ENCODE measurements at regions not wholly inside any gene's neighbourhood (a gene's known extent, or its start where the extent isn't known, plus 50 kb on each side); places are given as distances from the start of the nearest gene placed in this dataset.

DNA sequence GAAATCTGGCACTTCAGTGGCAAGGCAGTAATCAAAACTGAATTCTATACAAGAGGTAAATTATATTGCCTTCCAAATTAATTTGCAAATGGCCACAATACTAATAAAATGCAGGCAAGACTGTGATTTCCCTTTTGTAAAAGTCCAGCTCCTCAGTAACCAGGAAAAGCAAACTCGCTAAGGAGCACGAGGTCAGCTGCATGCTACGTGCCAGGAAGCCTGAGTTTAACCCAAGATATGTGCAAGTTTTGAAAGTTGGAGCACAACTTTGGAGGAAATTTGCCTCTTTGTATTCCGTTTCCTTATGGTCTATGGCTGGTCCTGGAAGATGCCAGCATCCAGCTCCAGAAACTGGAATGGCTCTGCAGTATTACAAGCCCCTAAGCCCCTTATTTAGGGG, 226.8 kb upstream of the DYNLRB2 start:
- Histone ChIP-seq H2AFZ (no peak overlapping the region), H3K27ac (no peak overlapping the region), H3K4me3 (no peak overlapping the region), H3K27me3 (ENCODE audit: insufficient read depth, low read depth) (peaks cover 59% of the 10 kb centered on the region), H3K36me3 (ENCODE audit: low read depth) (no peaks in the 10 kb centered on the region), H3K9me3 (ENCODE audit: insufficient read depth, low read depth) (no peaks in the 10 kb centered on the region), H3K9me2 (ENCODE audit: insufficient read depth) (no peaks in the 10 kb centered on the region), H3F3A (ENCODE audit: insufficient read depth, low read depth) (no peaks in the 10 kb centered on the region), H4K20me1 (ENCODE audit: insufficient read depth) (no peaks in the 10 kb centered on the region), H3K79me2 (ENCODE audit: low read depth) (no peaks in the 10 kb centered on the region), H3K4me2 (no peak overlapping the region), H3K4me1 (replicated peaks; ENCODE audit: insufficient read depth) (no peaks in the 10 kb centered on the region)
- no TSS peak for BruUV-seq (replicated peaks)
- intact Hi-C loops (cut with micrococcal nuclease; ENCODE audit: unreplicated experiment) = no loop called here
- ChIA-PET POLR2A (ENCODE audit: unreplicated experiment) (no interaction called here), CTCF (interaction anchor here (0.5 kb wide), 1 partner anchor 603 kb away, joined by 8 read pairs; no protein-coding TSS in a partner anchor)
- TF ChIP-seq EZH2 (IDR thresholded peaks at IDR 0.05; ENCODE audit: low read depth) = no peak
- TF ChIP-seq, protein P1, sequence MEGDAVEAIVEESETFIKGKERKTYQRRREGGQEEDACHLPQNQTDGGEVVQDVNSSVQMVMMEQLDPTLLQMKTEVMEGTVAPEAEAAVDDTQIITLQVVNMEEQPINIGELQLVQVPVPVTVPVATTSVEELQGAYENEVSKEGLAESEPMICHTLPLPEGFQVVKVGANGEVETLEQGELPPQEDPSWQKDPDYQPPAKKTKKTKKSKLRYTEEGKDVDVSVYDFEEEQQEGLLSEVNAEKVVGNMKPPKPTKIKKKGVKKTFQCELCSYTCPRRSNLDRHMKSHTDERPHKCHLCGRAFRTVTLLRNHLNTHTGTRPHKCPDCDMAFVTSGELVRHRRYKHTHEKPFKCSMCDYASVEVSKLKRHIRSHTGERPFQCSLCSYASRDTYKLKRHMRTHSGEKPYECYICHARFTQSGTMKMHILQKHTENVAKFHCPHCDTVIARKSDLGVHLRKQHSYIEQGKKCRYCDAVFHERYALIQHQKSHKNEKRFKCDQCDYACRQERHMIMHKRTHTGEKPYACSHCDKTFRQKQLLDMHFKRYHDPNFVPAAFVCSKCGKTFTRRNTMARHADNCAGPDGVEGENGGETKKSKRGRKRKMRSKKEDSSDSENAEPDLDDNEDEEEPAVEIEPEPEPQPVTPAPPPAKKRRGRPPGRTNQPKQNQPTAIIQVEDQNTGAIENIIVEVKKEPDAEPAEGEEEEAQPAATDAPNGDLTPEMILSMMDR (conservative IDR thresholded peaks at IDR 0.05) = no peak
- no peak for DNase-seq

DNA sequence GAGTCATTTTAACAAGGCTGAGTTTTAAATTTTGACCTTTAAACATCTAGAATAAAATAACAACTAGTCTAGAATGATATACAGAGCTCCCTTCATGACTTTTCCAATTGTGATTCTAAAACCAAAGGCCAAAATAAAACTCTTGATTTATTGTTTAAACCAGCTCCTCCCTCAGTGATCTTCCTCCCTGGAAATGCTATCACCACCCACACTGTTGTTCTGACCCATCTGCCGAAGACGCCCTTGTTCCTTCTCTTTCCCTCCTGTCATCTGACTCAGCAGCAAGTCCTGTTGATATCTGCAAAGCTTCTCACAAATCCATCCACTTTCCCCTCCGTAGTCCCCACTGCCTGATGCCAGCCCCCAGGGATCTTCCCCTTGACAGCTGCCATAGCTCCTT, 231.6 kb upstream of the DYNLRB2 start:
- Histone ChIP-seq H2AFZ (no peak overlapping the region), H4K20me1 (ENCODE audit: insufficient read depth) (no peaks in the 10 kb centered on the region), H3F3A (ENCODE audit: insufficient read depth, low read depth) (no peaks in the 10 kb centered on the region), H3K27me3 (ENCODE audit: insufficient read depth, low read depth) (peaks cover 27% of the 10 kb centered on the region; the same call in 1 of the 2 replicates), H3K36me3 (ENCODE audit: low read depth) (no peaks in the 10 kb centered on the region), H3K9me3 (ENCODE audit: insufficient read depth, low read depth) (no peaks in the 10 kb centered on the region), H3K4me2 (no peak overlapping the region), H3K4me1 (replicated peaks; ENCODE audit: insufficient read depth) (no peaks in the 10 kb centered on the region), H3K27ac (no peak overlapping the region), H3K4me3 (no peak overlapping the region), H3K9me2 (ENCODE audit: insufficient read depth) (no peaks in the 10 kb centered on the region), H3K79me2 (ENCODE audit: low read depth) (no peaks in the 10 kb centered on the region)
- CTCF ChIA-PET = no interaction called here
- intact Hi-C loops (cut with micrococcal nuclease; ENCODE audit: unreplicated experiment) = no loop called here
- POLR2A ChIA-PET (ENCODE audit: unreplicated experiment) = no interaction called here
- DNase-seq = no peak
- TF ChIP-seq, protein P1 (conservative IDR thresholded peaks at IDR 0.05) = no peak
- no peak for TF ChIP-seq EZH2 (IDR thresholded peaks at IDR 0.05; ENCODE audit: low read depth)
- no TSS peak for BruUV-seq (replicated peaks)

DNA sequence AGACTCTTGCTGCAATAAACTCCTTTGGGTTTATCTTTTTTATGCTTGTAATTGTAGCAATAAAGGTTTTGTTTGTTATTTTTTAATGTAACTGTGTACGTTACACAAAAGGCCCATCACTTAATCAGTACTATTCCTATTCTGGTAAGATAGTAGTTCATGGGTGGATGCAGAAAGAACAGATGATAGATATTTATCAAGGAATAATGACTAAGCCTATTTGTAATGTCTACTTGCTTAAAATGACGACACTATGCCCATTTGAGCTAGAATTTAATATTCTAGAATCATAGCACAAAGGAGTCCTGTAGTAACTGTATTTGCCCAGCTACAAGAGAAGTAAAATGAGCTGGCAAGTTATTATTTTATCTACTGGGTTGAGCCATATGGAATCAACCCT, 235.4 kb upstream of the DYNLRB2 start:
- H3K27me3 ChIP-seq (ENCODE audit: insufficient read depth, low read depth) = peaks cover 6% of the 10 kb centered on the region; the same call in 1 of the 2 replicates
- TF ChIP-seq, protein P1 (conservative IDR thresholded peaks at IDR 0.05) = no peak
- no peak for TF ChIP-seq EZH2 (IDR thresholded peaks at IDR 0.05; ENCODE audit: low read depth)
- ChIA-PET POLR2A (ENCODE audit: unreplicated experiment) (no interaction called here), CTCF (no interaction called here)
- H3K9me2 ChIP-seq (ENCODE audit: insufficient read depth) = no peaks in the 10 kb centered on the region
- intact Hi-C loops (cut with micrococcal nuclease; ENCODE audit: unreplicated experiment) = no loop called here
- no peak overlapping the region for H3K4me2 ChIP-seq
- no peaks in the 10 kb centered on the region for H4K20me1 ChIP-seq (ENCODE audit: insufficient read depth)
- no peaks in the 10 kb centered on the region for H3K4me1 ChIP-seq (replicated peaks; ENCODE audit: insufficient read depth)
- H3K9me3 ChIP-seq (ENCODE audit: insufficient read depth, low read depth) = no peaks in the 10 kb centered on the region
- H3K27ac ChIP-seq = no peak overlapping the region
- no peaks in the 10 kb centered on the region for H3K79me2 ChIP-seq (ENCODE audit: low read depth)
- no peak for DNase-seq
- H2AFZ ChIP-seq = no peak overlapping the region
- H3K36me3 ChIP-seq (ENCODE audit: low read depth) = no peaks in the 10 kb centered on the region
- no TSS peak for BruUV-seq (replicated peaks)
- no peak overlapping the region for H3K4me3 ChIP-seq
- no peaks in the 10 kb centered on the region for H3F3A ChIP-seq (ENCODE audit: insufficient read depth, low read depth)

All from PC-9 (cell line).